ENCODE measurements at regions not wholly inside any gene's neighbourhood (a gene's known extent, or its start where the extent isn't known, plus 50 kb on each side); places are given as distances from the start of the nearest gene placed in this dataset.
"Not testable (repeated sequence)": the region's sequence is repeated elsewhere in the genome, so short reads cannot be mapped to it uniquely, and the experiment has no call there.

- Histone ChIP-seq H3K9me3 (ENCODE audit: severe bottlenecking) (no peaks in the 10 kb centered on the region), H3K36me3 (no peaks in the 10 kb centered on the region), H3K4me3 (ENCODE audit: low read depth, low read length) (no peak overlapping the region), H3K27ac (no peak overlapping the region), H3K27me3 (ENCODE audit: insufficient read depth, low read depth, severe bottlenecking) (no peaks in the 10 kb centered on the region)
- DNase-seq, result no peak
- TF ChIP-seq CTCF (IDR thresholded peaks at IDR 0.05; ENCODE audit: low read depth, low read length), result no peak
These were observed 201.6 kb downstream of the TRIB2 start for GRCh38 chr2:12918138-12918834.

GRCh38 chr2:12918835-12919445 lies 202.2 kb downstream of the TRIB2 start:
- TF ChIP-seq CTCF (IDR thresholded peaks at IDR 0.05; ENCODE audit: low read depth, low read length), result no peak
- no peak overlapping the region for H3K4me3 ChIP-seq (ENCODE audit: low read depth, low read length)
- H3K27me3 ChIP-seq (ENCODE audit: insufficient read depth, low read depth, severe bottlenecking), result no peaks in the 10 kb centered on the region
- no peak for DNase-seq
- no peak overlapping the region for H3K27ac ChIP-seq
- H3K9me3 ChIP-seq (ENCODE audit: severe bottlenecking), result no peaks in the 10 kb centered on the region
- no peaks in the 10 kb centered on the region for H3K36me3 ChIP-seq

GRCh38 chr2:12921321-12921720 lies 204.6 kb downstream of the TRIB2 start:
- H3K36me3 ChIP-seq, result no peaks in the 10 kb centered on the region
- H3K4me3 ChIP-seq (ENCODE audit: low read depth, low read length), result no peak overlapping the region
- no peak for TF ChIP-seq CTCF (IDR thresholded peaks at IDR 0.05; ENCODE audit: low read depth, low read length)
- DNase-seq, result no peak
- no peak overlapping the region for H3K27ac ChIP-seq
- H3K27me3 ChIP-seq (ENCODE audit: insufficient read depth, low read depth, severe bottlenecking), result no peaks in the 10 kb centered on the region
- no peaks in the 10 kb centered on the region for H3K9me3 ChIP-seq (ENCODE audit: severe bottlenecking)

GRCh38 chr2:12923907-12924610 lies 207.3 kb downstream of the TRIB2 start:
- H3K36me3 ChIP-seq, result no peaks in the 10 kb centered on the region
- H3K27me3 ChIP-seq (ENCODE audit: insufficient read depth, low read depth, severe bottlenecking), result no peaks in the 10 kb centered on the region
- TF ChIP-seq CTCF (IDR thresholded peaks at IDR 0.05; ENCODE audit: low read depth, low read length), result no peak
- no peak overlapping the region for H3K27ac ChIP-seq
- no peak overlapping the region for H3K4me3 ChIP-seq (ENCODE audit: low read depth, low read length)
- no peak for DNase-seq
- H3K9me3 ChIP-seq (ENCODE audit: severe bottlenecking), result no peaks in the 10 kb centered on the region

GRCh38 chr2:12926641-12927040 lies 209.9 kb downstream of the TRIB2 start:
- not testable (repeated sequence) for H3K27ac ChIP-seq; H3K36me3 ChIP-seq; H3K27me3 ChIP-seq (ENCODE audit: insufficient read depth, low read depth, severe bottlenecking); H3K9me3 ChIP-seq (ENCODE audit: severe bottlenecking); H3K4me3 ChIP-seq (ENCODE audit: low read depth, low read length); DNase-seq

GRCh38 chr2:12928197-12928774 lies 211.6 kb downstream of the TRIB2 start:
- Histone ChIP-seq H3K9me3 (ENCODE audit: severe bottlenecking) (no peaks in the 10 kb centered on the region), H3K36me3 (no peaks in the 10 kb centered on the region), H3K27me3 (ENCODE audit: insufficient read depth, low read depth, severe bottlenecking) (no peaks in the 10 kb centered on the region), H3K27ac (no peak overlapping the region), H3K4me3 (ENCODE audit: low read depth, low read length) (no peak overlapping the region)
- no peak for TF ChIP-seq CTCF (IDR thresholded peaks at IDR 0.05; ENCODE audit: low read depth, low read length)
- DNase-seq, result no peak
